HG02759 (cell line): ENCODE measurements at regions not wholly inside any gene's neighbourhood (a gene's known extent, or its start where the extent isn't known, plus 50 kb on each side); places are given as distances from the start of the nearest gene placed in this dataset.
"Not testable (repeated sequence)": the region's sequence is repeated elsewhere in the genome, so short reads cannot be mapped to it uniquely, and the experiment has no call there.

ENCODE experiments used
- ATAC-seq: cut with Tn5 transposase; IDR thresholded peaks from one replicate; pipeline ENCODE4 v1.9.1; 2021; ENCODE audit warnings: mild to moderate bottlenecking, moderate library complexity; ENCODE audit not compliant: unreplicated experiment

DNA sequence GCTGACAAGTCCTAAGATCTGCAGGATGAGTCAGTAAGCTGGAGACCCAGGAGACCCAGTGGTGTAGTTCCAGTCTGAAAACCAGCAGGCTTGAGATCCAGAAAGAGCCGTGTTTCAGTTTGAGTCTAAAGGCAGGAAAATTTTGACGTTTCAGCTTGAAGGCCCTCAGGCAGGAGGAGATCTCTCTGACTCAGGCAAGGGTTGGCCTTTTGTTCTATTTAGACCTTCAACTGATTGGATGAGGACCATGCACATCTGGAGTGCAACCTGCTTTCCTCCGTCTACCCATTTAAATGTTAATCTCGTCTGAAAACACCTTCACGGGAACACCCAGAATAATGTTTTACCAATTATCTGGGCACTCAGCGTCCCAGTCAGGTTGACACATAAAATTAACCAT lies 69.5 kb downstream of the NPIPA7 start:
- not testable (repeated sequence) for ATAC-seq

DNA sequence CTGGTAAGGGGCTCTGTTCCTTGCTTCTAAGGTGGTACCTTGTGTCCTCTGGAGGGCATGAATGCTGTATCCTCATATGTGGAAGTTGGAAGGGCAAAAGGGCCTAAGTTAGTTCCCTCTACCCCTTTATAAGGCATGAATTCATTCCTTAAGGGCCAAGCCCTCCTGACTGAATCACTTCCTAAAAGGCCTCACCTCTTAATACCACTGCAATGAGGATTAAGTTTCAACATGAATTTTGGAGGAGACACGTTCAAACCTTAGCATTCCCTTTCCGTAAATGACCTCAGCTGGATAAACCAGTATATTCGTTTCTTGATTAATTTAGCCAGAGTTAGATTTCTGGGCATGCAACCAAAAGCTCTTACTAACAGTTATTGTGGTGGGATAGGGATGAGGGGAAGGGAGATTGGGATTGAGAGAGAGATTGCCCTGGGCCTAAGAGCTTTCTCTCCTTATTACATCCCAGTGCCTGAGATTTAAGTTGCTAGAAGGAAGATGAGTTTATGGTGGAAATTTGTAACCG lies 70.8 kb downstream of the NPIPA7 start:
- ATAC-seq, result not testable (repeated sequence)

DNA sequence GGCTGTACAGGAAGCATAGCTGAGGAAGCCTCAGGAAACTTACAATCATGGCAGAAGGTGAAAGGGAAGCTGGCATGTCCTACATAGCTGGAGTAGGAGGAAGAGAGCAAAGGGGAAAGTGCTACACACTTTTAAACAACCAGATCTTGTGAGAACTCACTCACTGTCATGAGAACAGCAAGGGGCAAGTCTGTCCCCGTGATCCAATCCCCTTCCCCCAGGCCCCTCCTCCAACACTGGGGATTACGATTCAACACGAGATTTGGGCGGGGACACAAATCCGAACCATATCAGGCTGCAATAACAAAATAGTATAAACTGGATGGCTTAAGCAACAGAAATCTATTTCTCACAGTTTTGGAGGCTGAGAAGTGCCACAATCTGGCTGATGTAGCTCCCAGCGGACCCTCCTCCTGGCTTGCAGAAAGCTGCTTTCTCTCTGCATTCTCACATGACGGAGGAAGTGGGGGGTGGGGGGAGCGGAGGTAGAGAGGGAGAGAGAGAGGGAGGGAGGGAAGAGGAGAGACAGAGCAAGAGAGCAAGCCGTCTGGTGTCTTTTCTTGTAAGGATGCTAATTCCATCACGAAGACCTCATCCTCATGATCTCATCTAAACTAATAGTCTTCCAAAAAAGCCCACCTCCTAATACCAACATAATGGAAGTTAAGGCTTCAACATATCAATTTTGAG lies 72.9 kb downstream of the NPIPA7 start:
- not testable (repeated sequence) for ATAC-seq

DNA sequence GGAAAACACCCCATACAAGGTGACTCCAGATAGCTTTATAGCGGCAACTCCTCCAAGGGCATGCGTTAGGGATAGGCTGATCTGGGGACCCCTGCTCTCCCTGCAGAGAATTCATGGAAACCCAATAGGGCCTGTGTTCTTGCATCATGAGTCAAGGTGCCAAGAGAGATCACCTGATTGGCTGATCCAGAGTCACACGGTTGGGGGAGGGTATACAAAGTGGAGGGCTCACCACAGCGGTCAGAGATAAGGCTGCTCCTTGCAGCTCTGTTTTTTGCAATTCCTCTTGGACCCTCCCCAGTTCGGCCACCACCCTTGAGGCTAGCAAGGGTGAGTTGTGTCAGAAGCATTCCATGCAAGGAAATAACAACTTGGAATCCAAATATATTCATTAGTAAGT lies 79.6 kb downstream of the NPIPA7 start:
- not testable (repeated sequence) for ATAC-seq

DNA sequence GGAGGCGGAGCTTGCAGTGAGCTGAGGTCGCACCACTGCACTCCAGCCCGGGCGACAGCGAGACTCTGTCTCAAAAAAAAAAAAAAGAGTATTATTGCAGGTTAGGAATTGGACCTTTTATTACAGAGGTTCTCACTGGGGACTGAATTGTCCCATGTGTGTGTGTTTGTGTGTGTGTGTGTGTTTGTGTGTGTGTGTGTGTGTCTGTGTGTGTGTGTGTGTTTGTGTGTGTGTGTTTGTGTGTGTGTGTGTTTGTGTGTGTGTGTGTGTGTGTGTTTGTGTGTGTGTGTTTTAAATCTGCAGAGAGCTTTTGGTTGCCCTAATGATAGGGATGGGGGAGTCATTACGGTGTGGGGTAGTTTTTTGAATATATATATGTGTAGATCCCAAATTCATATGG lies 84.9 kb downstream of the NPIPA7 start:
- not testable (repeated sequence) for ATAC-seq

DNA sequence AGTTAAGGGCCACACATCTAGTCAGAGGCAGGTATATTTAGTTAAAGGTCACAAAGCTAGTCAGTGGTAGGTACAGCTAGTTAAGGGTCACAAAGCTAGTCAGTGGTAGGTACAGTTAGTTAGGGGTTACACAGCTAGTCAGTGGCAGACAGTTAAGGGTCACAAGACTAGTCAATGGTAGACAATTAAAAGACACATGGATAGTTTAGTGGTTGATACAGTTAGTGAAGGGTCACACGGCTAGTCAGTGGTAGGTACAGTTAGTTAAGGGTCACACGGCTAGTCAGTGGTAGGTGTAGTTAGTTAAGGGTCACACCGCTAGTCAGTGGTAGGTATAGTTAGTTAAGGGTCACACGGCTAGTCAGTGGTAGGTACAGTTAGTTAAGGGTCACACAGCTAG lies 110.0 kb downstream of the NPIPA7 start:
- ATAC-seq, result not testable (repeated sequence)

DNA sequence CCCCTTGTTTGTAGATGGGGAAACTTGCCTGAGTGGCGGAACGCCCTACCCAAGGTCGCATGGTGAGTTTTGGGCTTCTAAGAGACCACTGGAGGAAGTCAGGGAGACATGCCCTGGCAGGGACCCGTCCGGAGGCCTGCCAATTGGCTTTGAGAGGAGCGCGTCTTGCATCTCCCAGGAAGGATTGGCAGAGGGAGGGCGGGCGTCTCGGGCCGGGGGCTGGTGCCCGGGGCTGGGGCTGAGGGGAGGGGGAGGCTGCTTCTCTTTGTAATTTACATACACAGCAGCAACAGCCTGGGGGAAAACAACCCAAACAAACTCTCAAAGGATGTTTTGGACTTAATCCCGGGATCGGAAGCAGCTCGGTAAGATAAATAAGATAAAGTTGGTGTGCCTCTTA lies 110.5 kb downstream of the NPIPA7 start:
- not testable (repeated sequence) for ATAC-seq

DNA sequence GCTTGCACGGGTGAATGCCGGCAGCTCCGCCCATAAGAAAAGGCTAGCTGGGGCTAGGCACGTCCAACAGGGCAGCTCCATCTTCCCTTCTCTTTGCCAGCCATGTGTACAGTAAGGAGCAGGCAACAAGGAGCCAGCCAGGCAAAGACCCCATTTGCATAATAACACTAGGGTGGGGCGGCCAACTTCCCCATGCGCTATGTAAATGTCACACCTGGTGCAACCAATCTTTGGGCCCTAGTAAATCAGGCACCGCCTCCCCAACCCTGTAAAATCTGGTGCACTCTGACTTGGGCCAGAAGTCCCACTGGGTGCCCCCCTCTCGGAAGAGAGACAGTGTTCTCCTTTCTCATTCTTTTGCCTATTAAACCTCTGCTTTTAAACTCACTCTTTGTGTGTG lies 115.2 kb downstream of the NPIPA7 start:
- not testable (repeated sequence) for ATAC-seq

DNA sequence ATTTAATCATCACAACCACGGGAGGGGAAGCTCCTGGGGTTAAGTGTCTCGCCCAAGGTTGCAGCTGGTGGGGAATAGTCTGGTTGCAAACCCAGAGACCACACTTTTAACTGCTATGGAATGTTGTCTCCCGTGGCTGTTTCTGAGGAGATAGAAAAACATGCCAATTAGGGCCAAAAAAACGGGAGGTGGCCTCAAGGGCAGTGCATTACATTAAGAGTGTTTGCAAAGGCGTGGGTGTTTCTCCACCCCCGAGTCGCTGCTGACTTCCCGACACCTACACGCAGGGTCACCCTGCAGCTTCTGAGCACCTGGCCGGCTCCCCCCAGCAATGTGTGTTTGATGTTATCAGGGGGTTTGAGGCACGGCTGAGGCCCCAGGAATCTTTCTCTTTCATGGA lies 116.1 kb downstream of the NPIPA7 start:
- ATAC-seq, result not testable (repeated sequence)

DNA sequence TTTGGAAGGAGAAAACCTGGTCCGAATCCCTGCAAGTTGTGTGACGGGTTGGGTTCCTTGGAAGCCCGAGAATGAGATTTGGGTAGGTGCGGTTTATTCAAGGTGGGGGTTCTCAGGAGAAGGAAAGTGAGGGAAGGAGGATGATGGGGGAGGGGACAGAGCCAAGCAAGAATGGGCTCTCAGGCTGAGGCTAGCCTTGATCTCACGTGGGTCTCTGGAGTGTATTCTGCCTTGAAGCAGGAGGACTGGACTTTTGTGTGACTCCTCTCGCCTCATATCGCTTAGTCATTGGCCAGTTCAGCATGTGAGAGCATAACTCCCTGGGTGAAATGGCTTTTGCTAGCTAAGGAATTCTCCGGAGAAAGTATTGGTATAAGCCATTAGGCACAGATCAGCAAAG lies 120.9 kb downstream of the NPIPA7 start:
- ATAC-seq, result not testable (repeated sequence)

DNA sequence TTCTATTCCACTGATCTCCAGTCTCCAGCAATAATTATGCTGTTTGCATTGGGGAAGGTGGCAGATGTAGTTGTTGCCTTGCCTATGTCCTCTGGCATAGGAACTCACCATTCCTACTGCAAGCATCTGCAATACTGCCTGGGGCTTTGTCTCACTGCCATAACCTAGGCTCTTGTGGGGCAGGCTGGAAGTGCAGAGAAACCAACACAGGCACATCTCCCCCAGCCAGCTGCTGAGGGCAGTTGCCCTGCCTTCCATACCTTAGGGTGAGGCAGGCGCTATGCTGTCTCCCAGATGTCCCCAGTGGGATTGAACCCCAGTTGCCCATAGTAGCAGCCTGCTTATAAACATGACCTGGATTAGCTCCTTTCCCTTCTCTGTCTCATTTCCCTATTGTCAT lies 128.1 kb downstream of the NPIPA7 start:
- not testable (repeated sequence) for ATAC-seq

DNA sequence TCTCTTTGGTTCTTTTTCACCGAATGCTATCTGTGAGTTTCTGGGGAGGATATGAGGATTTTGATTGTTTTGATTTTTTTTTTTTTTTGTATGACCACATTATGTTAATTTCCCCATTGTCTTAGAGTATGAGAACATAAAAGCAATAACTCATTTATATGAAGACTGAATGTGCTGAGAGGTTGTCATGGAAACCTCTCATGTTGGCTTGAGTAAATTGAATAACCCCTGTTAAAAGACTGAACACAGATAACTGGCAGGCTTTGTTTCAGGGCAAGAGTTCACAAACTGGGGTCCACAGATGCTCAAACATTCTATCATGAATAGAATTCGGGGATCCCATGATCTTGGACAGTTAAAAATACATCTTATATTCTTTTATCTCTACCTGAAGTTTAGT lies 129.4 kb downstream of the NPIPA7 start:
- ATAC-seq, result not testable (repeated sequence)

DNA sequence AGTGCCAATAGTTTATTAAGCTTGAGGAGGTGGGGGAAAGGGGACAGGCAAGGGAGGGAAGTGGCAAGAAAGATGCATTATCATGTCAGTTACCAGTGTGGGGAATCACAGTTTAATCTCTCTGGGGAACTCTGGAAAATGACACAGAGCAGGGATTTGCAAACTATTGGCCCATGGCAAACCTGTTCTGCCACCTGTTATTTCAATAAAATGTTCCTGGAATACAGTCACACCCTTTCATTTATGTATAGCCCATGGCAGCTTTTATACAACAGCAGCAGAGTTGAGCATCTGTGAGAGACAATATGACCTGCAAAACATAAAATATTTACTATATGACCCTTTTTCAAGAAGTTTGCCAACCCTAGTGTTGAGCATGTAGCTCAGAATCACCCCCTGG lies 140.5 kb downstream of the NPIPA7 start:
- not testable (repeated sequence) for ATAC-seq

DNA sequence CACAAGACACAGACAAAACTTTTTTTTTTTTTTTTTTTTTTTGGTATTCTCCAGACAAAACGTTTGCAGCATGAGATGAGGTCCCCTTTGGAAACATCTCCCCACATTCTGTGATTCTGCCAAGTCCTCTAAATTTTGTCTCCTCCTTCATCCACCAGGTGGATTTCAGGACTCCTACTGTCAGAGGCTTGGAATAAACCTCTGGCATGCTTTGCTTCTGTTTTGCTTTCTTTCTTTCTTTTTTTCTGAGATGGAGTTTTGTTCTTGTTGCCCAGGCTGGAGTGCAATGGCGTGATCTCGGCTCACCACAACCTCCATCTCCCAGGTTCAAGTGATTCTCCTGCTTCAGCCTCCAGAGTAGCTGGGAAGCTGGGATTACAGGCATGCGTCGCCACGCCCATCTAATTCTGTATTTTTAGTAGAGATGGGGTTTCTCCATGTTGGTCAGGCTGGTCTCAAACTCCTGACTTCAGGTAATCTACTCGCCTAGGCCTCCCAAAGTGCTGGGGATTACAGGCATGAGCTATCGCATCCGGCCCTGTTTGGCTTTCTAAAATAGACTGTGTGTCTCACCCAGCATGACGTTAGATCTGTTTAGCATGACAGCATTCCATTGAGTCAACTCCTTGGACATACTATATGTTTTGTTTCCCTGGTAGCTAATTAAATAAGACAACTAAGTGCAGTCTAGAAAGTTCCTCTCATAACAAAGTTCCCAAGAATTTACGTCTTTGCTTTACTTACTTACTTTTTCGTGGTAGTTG lies 142.5 kb downstream of the NPIPA7 start:
- ATAC-seq, result not testable (repeated sequence)

DNA sequence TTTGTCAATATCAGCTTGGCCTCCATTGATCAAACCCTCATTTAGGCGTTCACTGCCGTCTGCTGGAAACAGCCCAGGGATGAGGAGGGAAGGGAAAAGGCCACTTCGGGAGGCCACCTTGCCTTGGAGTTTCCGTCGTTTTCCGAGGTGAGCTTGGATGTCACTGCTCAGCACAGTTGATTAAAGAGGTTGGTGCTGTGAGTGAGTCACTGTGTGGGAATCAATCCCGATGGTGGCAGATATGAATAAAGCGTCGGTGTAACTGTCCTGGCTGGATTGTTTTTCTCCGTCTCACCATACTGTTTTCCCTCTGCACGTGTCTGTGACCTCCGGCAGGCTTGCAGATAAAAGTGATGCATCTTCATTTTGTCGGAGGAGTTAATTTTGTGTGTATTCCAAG lies 148.1 kb downstream of the NPIPA7 start:
- ATAC-seq, result not testable (repeated sequence)

DNA sequence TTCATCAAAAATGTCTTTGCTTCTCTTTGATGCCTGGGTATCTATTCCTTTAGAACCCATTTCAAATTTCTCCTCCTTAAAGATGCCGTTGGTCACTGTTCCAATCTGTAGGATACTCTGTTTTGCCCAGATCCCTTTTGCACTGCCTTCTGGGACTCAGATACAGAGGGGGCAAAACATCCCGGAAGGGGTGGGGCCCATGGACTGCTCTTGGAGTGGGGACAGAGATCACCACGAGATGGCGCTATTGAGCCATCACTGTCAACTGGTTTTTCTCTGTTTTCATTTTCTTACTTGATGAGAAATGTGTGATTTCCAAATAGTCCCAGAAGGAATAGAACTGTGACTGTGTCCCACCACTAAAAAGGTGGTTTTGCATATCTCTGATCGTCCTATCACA lies 151.8 kb downstream of the NPIPA7 start:
- ATAC-seq, result not testable (repeated sequence)

DNA sequence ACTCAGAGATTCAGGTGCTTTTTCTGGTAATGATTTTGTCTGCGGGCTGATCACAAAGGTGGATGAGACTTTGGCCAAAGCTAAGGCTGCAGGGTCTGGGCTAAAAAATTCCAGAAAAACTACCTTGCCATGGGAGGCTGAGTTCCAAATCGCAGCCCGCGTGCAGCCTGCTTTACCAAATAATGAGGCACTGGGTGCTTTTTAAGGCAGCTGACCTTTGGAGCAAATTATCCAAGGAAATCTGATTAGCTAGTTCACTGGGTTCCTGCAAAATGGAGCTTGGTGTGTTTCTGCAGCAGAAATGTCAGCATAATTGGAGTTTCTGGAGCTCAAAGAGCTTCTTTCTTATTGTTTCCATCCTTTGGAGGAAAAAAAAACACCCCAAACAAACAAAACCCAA lies 156.6 kb downstream of the NPIPA7 start:
- ATAC-seq, result not testable (repeated sequence)

DNA sequence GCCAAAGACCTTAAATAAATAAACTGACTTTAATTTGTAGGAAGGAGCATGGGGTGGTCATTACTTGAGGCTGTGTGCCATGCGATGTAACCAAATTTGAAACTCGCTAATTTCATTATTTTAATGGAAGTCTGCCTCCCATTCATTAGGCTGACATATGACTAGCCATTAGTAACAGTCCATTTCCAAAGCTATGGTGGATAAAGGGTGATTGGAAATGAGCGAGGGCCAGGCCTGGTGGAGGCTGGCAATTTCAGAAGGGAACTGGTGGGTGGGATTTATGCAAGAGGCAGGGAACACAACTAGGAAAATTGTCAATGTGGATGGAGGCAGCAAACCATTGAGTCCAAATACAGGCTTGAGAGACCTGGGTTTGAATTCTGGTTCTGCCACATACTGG lies 157.2 kb downstream of the NPIPA7 start:
- ATAC-seq, result not testable (repeated sequence)

DNA sequence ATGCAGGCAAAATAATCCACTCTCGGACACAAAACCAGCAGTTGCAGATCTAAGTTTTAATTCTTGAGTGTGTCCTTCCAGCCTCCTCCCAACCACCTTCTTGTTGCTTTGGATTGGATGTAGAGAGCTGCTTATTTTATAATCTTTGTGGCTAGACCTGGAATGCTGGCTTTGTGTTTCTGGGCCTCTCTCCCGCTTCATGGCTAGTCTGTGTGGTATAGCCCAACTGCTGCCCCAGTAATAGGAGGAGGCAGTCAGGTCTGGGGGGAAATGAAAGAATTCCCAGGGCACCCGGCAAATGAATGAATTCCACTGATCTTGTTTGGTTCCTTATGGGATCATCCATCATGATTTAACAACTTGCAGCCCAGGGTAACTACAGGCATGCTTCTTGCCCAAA lies 170.8 kb downstream of the NPIPA7 start:
- ATAC-seq, result not testable (repeated sequence)

DNA sequence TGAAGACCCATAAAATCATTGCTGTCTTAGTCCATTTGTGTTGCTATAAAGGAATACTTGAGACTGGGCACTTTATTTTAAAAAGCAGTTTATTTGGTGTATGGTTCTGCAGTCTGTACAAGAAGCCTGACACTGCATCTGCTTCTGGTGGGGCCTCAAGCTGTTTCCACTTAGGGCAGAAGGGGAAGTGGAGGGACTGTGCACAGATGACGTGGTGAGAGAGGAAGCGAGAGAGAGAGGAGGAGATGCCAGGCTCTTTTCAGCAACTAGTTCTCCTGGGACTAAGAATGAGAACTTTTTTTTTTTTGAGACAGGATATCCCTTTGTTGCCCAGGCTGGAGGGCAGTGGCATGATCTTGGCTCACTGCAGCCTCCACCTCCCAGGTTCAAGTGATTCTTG lies 171.9 kb downstream of the NPIPA7 start:
- ATAC-seq, result not testable (repeated sequence)

DNA sequence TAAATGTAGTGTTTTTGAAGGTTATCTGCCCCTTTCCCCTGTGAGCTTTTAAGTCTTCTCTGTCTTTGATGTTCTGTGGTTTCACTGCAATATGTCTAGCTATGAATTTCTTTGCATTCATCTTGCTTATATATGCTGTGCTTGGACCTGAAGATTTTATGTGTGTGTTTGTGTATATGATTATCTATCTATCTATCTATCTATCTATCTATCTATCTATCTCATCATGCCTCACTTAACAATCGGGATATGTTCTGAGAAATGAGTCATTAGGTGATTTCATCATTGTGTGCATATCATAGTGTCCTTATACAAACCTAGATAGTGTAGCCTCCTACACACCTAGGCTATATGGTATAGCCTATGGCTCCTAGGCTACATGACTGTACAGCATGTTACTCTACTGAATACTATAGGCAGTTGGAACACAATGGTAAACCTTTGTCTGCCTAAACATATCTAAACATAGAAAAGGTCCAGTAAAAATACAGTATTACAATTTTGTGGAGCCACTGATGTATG lies 173.9 kb downstream of the NPIPA7 start:
- ATAC-seq, result not testable (repeated sequence)
